GM23338 (cell line): ENCODE measurements at regions not wholly inside any gene's neighbourhood (a gene's known extent, or its start where the extent isn't known, plus 50 kb on each side); places are given as distances from the start of the nearest gene placed in this dataset.

Experiments
- ATAC-seq: fragments of 200-7000 bp; cut with Tn5 transposase; 3 replicates; pipeline ENCODE4 v1.9.1; 2020
- DNase-seq: peaks from one replicate; pipeline ENCODE4 v3.0.0-alpha.2; 2015; ENCODE audit warnings: low spot score
- H2AFZ ChIP-seq: fragments of 200-600 bp; sonication (generic); 2 replicates; pipeline ENCODE4 v1.8.0; 2016; ENCODE audit warnings: antibody characterized with exemption, mild to moderate bottlenecking, moderate library complexity
- H3F3A ChIP-seq: fragments of 200-600 bp; sonication (generic); replicated peaks from 2 replicates; pipeline ENCODE4 v1.8.0; 2017; ENCODE audit warnings: antibody characterized with exemption, mixed run types, low read depth
- H3K27ac ChIP-seq: fragments of 200-600 bp; sonication (generic); 2 replicates; pipeline ENCODE4 v1.6.1; 2016; ENCODE audit warnings: low read depth
- H3K27me3 ChIP-seq: fragments of 200-600 bp; sonication (generic); 2 replicates; pipeline ENCODE4 v1.8.0; 2016; ENCODE audit warnings: mild to moderate bottlenecking, mixed run types, moderate library complexity; ENCODE audit not compliant: insufficient read depth
- H3K36me3 ChIP-seq: fragments of 200-600 bp; sonication (generic); 2 replicates; pipeline ENCODE4 v1.8.0; 2016; ENCODE audit warnings: mild to moderate bottlenecking; ENCODE audit not compliant: insufficient read depth
- H3K4me1 ChIP-seq: fragments of 200-600 bp; sonication (generic); 2 replicates; pipeline ENCODE4 v1.8.0; 2016; ENCODE audit warnings: mild to moderate bottlenecking, moderate library complexity; ENCODE audit not compliant: insufficient read depth
- H3K4me2 ChIP-seq: fragments of 200-600 bp; sonication (generic); 2 replicates; pipeline ENCODE4 v1.7.1; 2017; ENCODE audit warnings: mixed run types
- H3K4me3 ChIP-seq: fragments of 200-600 bp; sonication (generic); 2 replicates; pipeline ENCODE4 v1.6.1; 2016; ENCODE audit warnings: mixed run types
- H3K79me2 ChIP-seq: fragments of 200-600 bp; sonication (generic); replicated peaks from 2 replicates; pipeline ENCODE4 v1.8.0; 2017; ENCODE audit warnings: mild to moderate bottlenecking; ENCODE audit not compliant: insufficient read depth
- H3K9me2 ChIP-seq: fragments of 200-600 bp; sonication (generic); 2 replicates; pipeline ENCODE4 v1.8.0; 2017; ENCODE audit not compliant: insufficient read depth
- H4K20me1 ChIP-seq: fragments of 200-600 bp; sonication (generic); replicated peaks from 2 replicates; pipeline ENCODE4 v1.8.0; 2017; ENCODE audit warnings: mild to moderate bottlenecking; ENCODE audit not compliant: insufficient read depth
- H3K27ac Mint-ChIP-seq: 2 replicates; pipeline ENCODE4 v1.8.0; 2020; ENCODE audit warnings: inconsistent platforms, mild to moderate bottlenecking, moderate library complexity, mixed read lengths
- H3K27me3 Mint-ChIP-seq: 3 replicates; pipeline ENCODE4 v1.8.0; 2022; ENCODE audit warnings: low read depth, mild to moderate bottlenecking, moderate library complexity, mixed read lengths, inconsistent platforms; ENCODE audit not compliant: insufficient read depth, poor library complexity
- H3K36me3 Mint-ChIP-seq: 3 replicates; pipeline ENCODE4 v1.8.0; 2021; ENCODE audit warnings: low read depth, mild to moderate bottlenecking, inconsistent platforms, moderate library complexity, mixed read lengths
- H3K4me1 Mint-ChIP-seq: 3 replicates; pipeline ENCODE4 v1.8.0; 2020; ENCODE audit warnings: mild to moderate bottlenecking, inconsistent platforms, mixed read lengths
- H3K4me3 Mint-ChIP-seq: 3 replicates; pipeline ENCODE4 v1.8.0; 2021; ENCODE audit warnings: moderate library complexity, mild to moderate bottlenecking, inconsistent platforms, mixed read lengths
- H3K9me3 Mint-ChIP-seq: 3 replicates; pipeline ENCODE4 v1.8.0; 2020; ENCODE audit warnings: moderate library complexity, mild to moderate bottlenecking, inconsistent platforms, mixed read lengths
- CREB1 ChIP-seq: fragments of 250-450 bp; sonication (Bioruptor Pico); IDR thresholded peaks from 2 replicates; pipeline ENCODE4 v1.5.0; 2020; ENCODE audit warnings: low read depth, mild to moderate bottlenecking, moderate library complexity
- CTCF ChIP-seq, 2 experiments: fragments of 200-600 bp in 1 of 2; sonication (generic) in 1 of 2; conservative IDR thresholded peaks; 2 replicates each; pipeline versions ENCODE4 v1.5.1 to v1.6.1; 2016 to 2017; ENCODE audit warnings: antibody characterized with exemption in 2 of 2, low read depth in 2 of 2, mild to moderate bottlenecking in 2 of 2, moderate library complexity in 1 of 2
- ETS1 ChIP-seq: IDR thresholded peaks from 2 replicates; pipeline ENCODE4 v1.6.1; 2016; ENCODE audit warnings: antibody characterized with exemption
- EZH2 ChIP-seq: fragments of 200-600 bp; sonication (generic); IDR thresholded peaks from one replicate; pipeline ENCODE4 v1.8.0; 2017; ENCODE audit warnings: antibody characterized with exemption, mild to moderate bottlenecking, low read depth; ENCODE audit not compliant: unreplicated experiment
- EZH2phosphoT487 ChIP-seq: fragments of 200-600 bp; sonication (generic); IDR thresholded peaks from one replicate; pipeline ENCODE4 v1.8.1; 2018; ENCODE audit warnings: antibody characterized with exemption; ENCODE audit not compliant: unreplicated experiment
- JUNB ChIP-seq: IDR thresholded peaks from one replicate; pipeline ENCODE4 v1.6.1; 2016; ENCODE audit warnings: antibody characterized with exemption; ENCODE audit not compliant: unreplicated experiment
- NANOG ChIP-seq: IDR thresholded peaks from 2 replicates; pipeline ENCODE4 v1.6.1; 2016; ENCODE audit warnings: antibody characterized with exemption, borderline replicate concordance
- POLR2AphosphoS5 ChIP-seq: IDR thresholded peaks from 2 replicates; pipeline ENCODE4 v1.6.1; 2016; ENCODE audit warnings: antibody characterized with exemption, low read depth
- REST ChIP-seq: IDR thresholded peaks from one replicate; pipeline ENCODE4 v1.6.1; 2018; ENCODE audit warnings: antibody characterized with exemption; ENCODE audit not compliant: unreplicated experiment
- STAT1 ChIP-seq: IDR thresholded peaks from one replicate; pipeline ENCODE4 v1.6.1; 2016; ENCODE audit warnings: antibody characterized with exemption; ENCODE audit not compliant: unreplicated experiment
- ZNF114 ChIP-seq: fragments of 250-450 bp; sonication (Bioruptor Pico); IDR thresholded peaks from 2 replicates; pipeline ENCODE4 v1.5.0; 2020; ENCODE audit warnings: mild to moderate bottlenecking, moderate library complexity
- ZNF331 ChIP-seq: fragments of 250-450 bp; sonication (Bioruptor Pico); IDR thresholded peaks from 2 replicates; pipeline ENCODE4 v1.5.0; 2020; ENCODE audit warnings: low read depth, mild to moderate bottlenecking, moderate library complexity
- ZNF462 ChIP-seq: fragments of 250-450 bp; sonication (Bioruptor Pico); IDR thresholded peaks from 2 replicates; pipeline ENCODE4 v1.5.0; 2020; ENCODE audit warnings: mild to moderate bottlenecking, moderate library complexity

GRCh38 chr5:125517973-125518550, 771.6 kb upstream of the ZNF608 start:
- no peak for ATAC-seq
- TF ChIP-seq ZNF462 (CRISPR knock-in tag) (no peak), ZNF331 (CRISPR knock-in tag) (no peak), EZH2 (no peak), POLR2AphosphoS5 (no peak), ZNF114 (CRISPR knock-in tag) (no peak), CREB1 (CRISPR knock-in tag) (no peak), CTCF (conservative IDR thresholded peaks at IDR 0.05; ENCODE audit: low read depth in 2 of 2) (no peak), JUNB (no peak), STAT1 (no peak), ETS1 (no peak), REST (no peak), NANOG (no peak), EZH2phosphoT487 (no peak)
- H3K27me3 ChIP-seq = no peaks in the 10 kb centered on the region
- Mint-ChIP-seq H3K27me3 (no peaks in the 10 kb centered on the region), H3K4me3 (no peak overlapping the region), H3K36me3 (no peaks in the 10 kb centered on the region), H3K9me3 (no peaks in the 10 kb centered on the region), H3K4me1 (peaks cover 15% of the 10 kb centered on the region), H3K27ac (no peak overlapping the region)
- H3K4me3 ChIP-seq = no peak overlapping the region
- H3K4me2 ChIP-seq = no peak overlapping the region
- no peak overlapping the region for H3K27ac ChIP-seq
- H3K36me3 ChIP-seq = no peaks in the 10 kb centered on the region
- peaks cover 14% of the 10 kb centered on the region for H3K4me1 ChIP-seq
- no peaks in the 10 kb centered on the region for H3K9me2 ChIP-seq
- H3K79me2 ChIP-seq = no peaks in the 10 kb centered on the region
- no peaks in the 10 kb centered on the region for H4K20me1 ChIP-seq
- no peak overlapping the region for H2AFZ ChIP-seq
- no peaks in the 10 kb centered on the region for H3F3A ChIP-seq
- no peak for DNase-seq
